ENCODE measurements at regions not wholly inside any gene's neighbourhood (a gene's known extent, or its start where the extent isn't known, plus 50 kb on each side); places are given as distances from the start of the nearest gene placed in this dataset.
"Not testable (repeated sequence)": the region's sequence is repeated elsewhere in the genome, so short reads cannot be mapped to it uniquely, and the experiment has no call there.

DNA sequence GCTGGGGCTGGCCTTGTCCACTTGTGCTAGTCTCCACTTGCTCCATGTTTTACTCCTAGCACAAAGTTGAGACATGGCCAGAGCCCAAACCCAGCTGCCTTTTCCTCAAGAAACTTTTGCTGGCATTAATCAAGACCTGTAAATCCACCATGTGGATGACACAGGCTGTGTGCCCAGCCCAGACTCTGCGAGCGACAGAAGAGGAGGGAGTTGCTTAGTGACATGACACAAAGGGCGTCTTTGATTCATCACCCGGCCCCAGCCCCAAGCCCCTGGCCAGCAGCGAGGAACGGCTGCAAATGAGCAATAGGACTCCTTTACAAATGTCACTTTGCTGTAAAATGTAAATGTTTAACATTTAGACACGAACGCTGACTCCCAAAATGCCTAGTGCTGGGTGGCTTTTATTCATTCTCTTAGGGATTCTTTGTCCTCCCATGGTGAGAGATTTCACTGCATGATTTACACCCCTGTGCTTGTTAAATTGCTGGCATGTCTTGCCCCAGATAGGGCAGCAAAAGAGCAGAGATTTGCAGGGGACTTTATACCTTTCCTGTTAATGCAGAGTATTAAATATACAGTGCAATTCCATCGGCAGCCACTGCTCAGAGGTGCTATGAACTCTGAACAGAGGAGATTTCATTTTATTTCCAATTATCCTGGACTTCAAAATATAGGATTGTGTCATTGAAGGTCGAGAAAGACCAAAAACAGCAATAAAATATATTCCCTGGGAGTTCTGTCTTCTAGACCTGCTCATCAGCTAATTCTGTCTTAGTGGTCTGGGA lies 263.6 kb upstream of the NCAM1 start:
- peak in 10 of 11 donors; percentile 11 to 51 (median 28) for DNase-seq (ENCODE audit: extremely low read depth in 1 of 11, low read depth in 9 of 11, low spot score in 4 of 11)

DNA sequence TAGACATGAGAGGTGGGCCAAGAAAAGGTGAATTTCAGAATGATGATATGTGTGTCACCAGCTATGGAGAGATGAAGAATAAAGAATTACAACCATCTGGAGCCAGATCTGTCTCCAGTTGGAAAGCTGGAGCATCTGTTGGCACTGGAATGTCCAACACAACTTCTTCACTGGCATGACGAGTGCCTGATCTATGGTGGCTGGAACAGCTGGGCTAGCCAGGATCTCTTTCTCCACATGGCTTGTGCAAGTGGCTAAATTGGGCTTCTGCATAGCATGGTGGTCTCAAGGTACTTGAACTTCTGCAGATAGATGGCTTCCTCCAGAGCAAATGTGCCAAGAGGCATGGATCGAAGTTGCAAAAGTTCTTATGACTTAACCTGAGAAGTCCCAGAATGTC lies 256.1 kb upstream of the NCAM1 start:
- DNase-seq (ENCODE audit: extremely low read depth in 1 of 11, low read depth in 9 of 11, low spot score in 4 of 11) = no peak

DNA sequence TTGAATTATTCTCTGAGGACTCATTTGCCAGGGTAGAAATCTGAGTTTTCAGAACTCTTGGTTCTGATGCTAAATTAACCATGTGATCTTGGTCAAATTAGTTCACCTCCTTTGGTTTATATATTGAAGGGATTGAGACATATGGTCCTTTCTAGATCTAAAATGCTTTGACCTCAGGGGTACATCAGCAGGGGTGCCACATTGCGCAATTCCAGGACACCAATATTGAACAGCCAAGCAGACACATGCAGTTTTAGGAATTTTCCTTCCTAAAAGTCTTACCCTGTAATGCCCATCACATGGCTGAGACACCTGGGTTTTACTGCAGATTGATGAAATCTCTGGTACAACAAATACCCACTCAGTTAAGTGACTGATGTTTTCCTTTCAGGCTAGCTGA lies 254.4 kb upstream of the NCAM1 start:
- DNase-seq (ENCODE audit: extremely low read depth in 1 of 11, low read depth in 9 of 11, low spot score in 4 of 11) = no peak

DNA sequence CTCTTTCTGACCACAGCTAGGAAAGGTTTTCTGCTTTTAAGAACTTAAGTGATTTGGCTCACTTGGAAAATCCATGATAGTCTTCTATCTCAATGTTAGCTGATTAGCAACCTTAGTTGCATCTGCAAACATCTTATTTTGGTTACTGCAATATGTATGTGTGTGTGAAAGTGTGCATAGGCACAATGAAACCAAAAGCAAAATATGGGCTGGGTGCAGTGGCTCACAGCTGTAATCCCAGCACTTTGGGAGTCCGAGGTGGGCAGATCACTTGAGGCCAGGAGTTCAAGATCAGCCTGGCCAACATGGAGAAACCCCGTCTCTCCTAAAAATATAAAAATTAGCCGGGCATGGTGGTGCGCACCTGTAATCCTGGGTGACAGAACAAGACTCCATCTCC lies 246.9 kb upstream of the NCAM1 start:
- not testable (repeated sequence) for DNase-seq (ENCODE audit: extremely low read depth in 1 of 11, low read depth in 9 of 11, low spot score in 4 of 11)

DNA sequence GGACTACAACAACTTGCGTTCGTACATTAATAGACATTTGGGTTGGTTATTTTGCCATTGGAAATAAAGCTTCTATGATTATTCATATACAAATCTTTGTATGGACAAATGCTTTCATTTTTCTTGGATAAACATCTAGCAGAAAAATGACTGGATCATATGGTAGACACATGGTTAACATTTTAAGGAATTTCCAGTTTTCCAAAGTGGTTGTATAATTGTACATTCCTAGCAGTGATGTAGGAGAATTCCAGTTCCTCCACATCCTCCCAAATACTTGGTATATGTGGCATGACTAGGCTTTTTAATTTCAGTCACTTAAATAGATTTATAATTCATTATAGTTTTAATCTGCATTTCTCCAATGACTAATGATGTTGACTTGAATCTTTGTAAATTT lies 246.2 kb upstream of the NCAM1 start:
- no peak for DNase-seq (ENCODE audit: extremely low read depth in 1 of 11, low read depth in 9 of 11, low spot score in 4 of 11)

DNA sequence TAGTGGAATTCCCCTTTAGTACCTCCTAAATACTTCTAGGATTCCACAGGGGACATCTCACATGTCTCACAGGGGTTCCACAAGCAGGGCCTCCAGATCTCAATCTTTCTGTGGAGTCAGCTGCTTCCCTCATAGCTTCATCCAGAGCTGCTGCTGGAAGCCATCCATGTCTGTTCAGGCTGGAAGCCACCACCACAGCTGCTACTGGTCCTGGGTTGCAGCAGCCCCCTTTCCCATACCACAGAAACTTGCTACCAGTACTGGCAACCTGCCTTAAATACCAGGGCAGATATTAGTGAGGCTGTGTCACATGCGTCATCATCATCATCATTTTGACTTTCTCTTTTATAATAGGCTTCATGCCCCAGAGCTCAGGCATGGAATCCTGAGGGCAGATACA lies 242.7 kb upstream of the NCAM1 start:
- DNase-seq (ENCODE audit: extremely low read depth in 1 of 11, low read depth in 9 of 11, low spot score in 4 of 11) = no peak

DNA sequence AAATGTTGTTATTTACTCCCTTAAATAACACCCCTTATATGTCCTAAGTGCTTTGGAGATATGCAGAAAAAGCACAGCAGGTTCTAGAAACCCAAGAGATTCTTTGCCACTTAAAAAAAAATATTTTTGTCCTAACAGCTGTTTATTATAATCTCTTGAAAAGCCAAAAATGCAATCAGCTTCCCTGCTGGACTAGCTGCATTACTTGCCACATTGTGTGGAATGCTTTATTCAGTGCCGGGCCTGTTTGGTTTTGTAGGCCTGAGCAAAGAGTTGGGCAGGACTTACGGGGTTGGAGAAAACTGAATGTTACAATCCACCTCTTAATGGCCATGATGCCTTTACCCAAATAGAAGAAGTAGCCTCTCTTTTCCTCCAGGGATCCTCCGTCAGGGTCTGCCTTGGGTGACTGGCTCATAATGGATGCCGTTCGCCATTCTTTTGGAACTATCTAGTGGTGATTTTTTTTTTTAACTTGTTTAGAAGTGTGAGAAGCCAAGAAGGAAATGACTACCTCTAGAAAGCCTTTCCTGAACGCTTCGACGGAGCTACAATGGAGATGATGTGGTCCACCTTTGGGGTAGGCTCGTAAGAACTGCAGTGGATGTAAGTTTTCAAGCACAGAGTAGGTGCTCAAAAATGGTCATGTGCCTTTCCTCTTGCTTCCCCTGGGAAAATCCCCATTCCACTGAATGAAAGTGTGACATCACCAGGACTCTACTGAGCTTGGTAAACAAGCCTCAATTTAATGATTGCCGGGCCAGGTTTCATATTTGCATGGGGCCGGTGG lies 241.3 kb upstream of the NCAM1 start:
- no peak for DNase-seq (ENCODE audit: extremely low read depth in 1 of 11, low read depth in 9 of 11, low spot score in 4 of 11)

DNA sequence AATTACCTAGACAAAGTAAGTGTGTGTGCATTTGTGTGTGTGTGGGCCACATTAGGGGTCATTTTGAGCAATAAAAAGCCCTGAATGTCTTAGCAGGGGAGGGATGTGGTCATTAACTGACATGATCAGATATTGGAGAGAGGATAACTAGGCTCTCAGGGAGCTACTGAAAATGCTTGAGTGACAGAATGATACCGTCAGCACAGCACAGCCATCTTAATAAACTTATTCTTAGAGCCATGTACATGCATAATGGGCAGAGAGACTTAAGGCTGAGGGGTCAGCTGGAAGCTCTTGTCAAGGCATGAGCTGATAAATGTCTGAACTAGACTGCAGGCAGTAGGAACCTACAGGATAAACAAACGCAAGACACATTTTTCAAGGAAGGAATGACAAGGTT lies 239.1 kb upstream of the NCAM1 start:
- DNase-seq (ENCODE audit: extremely low read depth in 1 of 11, low read depth in 9 of 11, low spot score in 4 of 11) = no peak

DNA sequence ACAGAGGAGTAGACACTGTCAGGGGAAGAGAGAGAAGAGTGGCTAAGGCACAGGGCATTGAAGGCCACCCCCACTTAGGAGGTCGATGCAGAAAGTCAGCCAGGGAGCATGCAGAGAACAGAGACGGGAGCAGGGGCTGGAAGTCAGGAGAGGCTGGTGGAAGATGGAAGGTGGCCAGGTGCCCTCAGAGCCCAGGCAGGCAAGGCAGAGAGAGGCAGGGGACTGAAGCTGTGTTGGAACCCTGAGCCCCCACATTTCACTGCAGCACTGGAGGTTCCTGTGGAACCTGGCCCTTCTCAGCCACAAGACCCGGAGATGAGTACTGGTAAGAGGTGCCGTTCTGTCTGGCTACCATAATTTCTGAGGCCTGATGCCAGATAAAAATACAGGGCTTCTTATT lies 238.3 kb upstream of the NCAM1 start:
- DNase-seq (ENCODE audit: extremely low read depth in 1 of 11, low read depth in 9 of 11, low spot score in 4 of 11) = no peak

DNA sequence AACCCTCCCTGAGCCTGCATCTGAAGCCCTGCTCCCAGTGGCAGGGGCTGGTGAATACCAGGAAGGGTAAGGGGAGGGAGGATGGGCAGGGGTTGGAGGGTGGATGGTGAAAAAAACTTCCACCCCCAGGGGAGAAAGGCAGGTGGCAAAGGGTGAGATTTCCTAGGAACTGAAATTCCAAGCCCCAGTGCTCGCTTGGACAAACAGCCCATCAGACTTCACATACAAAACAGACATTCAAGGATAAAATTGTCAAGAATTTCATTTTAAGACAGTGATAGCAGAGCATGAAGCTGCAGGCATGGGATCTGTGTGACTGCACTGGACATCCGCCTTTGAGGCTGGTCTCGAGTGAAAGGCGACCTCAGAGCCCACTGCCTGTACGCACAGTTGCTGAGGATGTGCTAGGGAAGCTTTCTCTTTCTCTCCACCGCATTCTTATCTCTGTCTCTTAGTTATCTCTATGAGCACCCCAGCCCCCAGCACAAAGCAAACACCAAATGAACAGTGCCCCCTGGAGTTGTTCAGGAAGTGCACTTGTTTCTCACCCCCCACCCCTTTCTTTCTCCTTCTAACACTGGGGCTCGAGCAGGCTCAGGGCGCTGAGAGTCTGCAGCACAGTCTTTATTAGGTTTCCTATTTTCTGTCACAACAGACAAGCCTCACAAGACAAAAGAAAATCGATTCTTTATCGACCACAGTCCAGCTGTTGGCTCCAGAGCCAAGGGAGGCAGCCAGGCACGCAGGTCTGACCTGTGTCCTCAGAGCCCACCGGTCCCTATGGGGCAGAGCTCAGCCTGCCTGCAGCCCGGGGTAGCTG lies 237.3 kb upstream of the NCAM1 start:
- no peak for DNase-seq (ENCODE audit: extremely low read depth in 1 of 11, low read depth in 9 of 11, low spot score in 4 of 11)

DNA sequence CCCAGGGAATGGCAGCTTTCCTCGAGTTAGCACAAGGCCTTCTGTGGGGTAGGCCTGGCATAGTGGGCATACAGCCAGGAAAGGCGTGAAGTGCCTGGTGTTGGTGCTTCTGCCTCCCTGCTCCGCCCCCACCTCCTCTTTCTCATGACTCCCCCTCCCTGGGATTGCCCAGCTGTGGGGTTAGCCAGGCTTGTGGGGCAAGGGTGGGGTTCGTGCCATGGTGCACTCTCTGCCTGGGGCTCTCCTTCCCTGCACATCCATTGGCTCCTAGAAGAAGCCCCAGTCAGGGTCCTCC lies 236.8 kb upstream of the NCAM1 start:
- no peak for DNase-seq (ENCODE audit: extremely low read depth in 1 of 11, low read depth in 9 of 11, low spot score in 4 of 11)

DNA sequence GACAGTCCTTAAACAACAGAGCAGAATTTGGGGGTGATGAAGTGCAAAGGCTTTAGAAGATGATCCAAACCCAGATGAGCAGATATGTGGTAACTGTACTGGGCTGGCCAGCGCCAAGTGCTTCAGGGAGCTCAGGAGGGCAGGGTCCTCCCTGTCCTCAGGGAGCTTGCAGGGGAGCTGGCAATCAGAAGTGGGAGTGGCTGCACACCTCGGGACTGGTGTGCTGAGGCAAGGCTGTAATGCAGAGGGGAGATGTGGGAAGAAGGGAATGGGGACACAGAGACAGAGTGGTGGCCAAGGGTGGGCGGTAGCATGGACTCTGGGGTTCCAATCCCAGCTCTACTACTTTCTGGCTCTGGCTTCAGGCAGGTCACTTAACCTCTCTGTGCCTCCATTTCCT lies 235.6 kb upstream of the NCAM1 start:
- DNase-seq (ENCODE audit: extremely low read depth in 1 of 11, low read depth in 9 of 11, low spot score in 4 of 11) = no peak

DNA sequence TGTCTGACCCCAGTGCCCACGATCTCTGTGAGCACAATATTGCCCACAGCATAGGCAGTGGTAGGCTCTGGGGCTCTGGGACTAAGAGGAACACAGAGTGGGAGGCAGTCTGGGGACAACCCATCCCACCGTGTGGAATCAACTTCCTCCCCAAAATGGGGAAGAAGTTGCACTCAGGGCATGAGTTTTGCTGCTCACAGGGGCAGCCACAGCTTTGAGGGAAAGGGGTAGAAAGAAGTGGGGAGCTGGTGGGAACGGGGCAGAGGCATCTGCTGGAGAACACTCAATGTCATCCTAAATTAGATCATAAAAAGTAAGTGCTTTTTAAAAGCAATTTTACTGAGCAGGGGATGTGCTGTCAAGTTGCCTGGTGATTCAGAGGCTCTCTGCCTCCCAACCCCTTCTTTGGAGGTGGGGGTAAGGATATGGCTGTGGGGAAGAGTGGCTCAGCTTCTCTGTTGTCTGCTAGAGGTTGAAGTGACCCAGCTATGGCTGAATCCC lies 233.8 kb upstream of the NCAM1 start:
- DNase-seq (ENCODE audit: extremely low read depth in 1 of 11, low read depth in 9 of 11, low spot score in 4 of 11) = no peak

DNA sequence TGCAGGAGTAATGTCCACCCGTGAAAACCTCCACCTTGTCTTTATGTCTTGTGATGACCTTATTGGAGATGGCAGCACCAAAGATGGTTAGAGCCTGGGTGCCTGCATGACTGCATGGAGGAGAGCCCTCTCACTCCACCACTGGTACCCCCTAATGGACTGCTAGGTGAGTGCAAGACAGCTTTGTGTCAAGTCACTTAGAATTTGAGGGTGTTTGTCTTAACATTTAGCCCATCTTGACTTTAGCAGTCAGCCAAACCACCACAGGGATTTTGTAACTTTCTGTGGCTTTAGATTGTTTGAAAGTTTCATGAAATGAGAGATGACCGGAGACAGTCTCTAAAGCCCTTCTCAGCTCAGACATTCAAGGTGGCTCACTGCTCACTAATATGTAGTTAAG lies 232.9 kb upstream of the NCAM1 start:
- no peak for DNase-seq (ENCODE audit: extremely low read depth in 1 of 11, low read depth in 9 of 11, low spot score in 4 of 11)

DNA sequence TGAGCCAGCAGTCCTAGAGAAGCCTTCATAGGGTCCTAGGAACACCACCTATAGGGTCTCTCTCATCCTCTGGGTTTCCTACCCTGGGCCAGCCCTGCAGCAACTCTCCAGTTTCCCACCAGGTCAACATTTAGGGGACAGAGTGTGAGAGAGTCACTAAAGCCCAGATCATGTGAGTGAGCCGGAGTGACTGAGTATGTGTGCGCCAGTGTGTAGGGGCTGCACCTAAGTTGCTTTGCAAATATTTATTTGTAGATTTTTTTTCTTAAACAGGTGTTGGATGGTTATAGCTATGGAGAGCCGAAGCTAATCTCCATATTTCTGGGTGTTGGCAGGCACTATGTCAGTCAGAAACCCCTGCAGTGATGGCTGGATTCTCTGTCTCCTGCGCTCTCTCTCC lies 232.5 kb upstream of the NCAM1 start:
- DNase-seq (ENCODE audit: extremely low read depth in 1 of 11, low read depth in 9 of 11, low spot score in 4 of 11) = no peak

DNA sequence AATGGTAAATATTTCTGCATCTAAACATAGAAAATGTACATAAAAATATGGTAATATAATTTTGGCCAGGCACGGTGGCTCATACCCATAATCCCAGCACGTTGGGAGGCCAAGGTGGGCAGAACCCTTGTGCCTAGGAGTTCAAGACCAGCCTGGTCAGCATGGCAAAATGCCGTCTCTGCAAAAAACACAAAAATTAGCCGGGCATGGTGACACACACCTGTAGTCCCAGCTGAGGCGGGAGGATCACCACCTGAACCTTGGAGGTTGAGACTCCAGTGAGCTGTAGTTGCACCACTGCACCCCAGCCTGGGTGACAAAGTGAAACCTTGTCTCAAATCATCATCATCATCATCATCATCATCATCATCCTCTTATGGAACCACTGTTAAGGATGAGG lies 230.6 kb upstream of the NCAM1 start:
- no peak for DNase-seq (ENCODE audit: extremely low read depth in 1 of 11, low read depth in 9 of 11, low spot score in 4 of 11)

DNA sequence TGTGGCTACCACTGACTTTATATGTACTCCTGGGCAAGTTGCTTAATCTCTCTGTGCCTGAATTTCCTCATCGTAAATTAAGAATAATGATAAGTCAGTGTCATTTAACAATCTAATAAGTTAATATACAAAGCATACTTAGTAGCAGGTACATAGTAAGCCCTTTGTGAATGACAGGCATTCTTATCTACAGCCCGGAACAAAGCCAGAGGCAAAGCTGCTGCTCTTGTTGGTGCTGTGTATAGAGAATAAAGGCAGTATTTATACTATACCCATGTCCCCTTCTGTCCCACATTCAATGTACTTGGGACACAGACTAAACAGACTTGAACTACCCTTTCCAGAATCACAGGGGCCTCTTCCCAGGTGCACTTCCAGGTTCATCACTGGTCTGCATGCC lies 229.7 kb upstream of the NCAM1 start:
- DNase-seq (ENCODE audit: extremely low read depth in 1 of 11, low read depth in 9 of 11, low spot score in 4 of 11) = no peak

DNA sequence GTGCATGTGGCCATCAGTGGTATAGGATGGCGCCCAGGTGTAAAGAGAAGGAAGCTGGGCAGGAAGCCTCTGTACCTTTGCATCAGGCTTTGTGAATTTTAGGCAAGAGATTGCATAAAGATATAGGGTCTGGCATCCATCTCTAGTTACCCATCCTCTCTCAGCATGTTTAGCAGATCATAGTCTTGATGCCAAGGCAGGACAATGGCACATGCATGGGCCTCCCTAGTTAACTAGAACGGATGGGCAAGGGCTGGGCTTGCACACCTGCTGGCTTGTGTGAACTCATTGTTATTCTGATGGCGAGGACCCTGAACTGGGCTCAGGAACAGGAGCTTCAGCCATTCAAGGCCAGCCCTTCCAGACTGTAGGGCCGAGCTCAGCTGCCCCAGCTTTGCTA lies 229.2 kb upstream of the NCAM1 start:
- DNase-seq (ENCODE audit: extremely low read depth in 1 of 11, low read depth in 9 of 11, low spot score in 4 of 11) = no peak

DNA sequence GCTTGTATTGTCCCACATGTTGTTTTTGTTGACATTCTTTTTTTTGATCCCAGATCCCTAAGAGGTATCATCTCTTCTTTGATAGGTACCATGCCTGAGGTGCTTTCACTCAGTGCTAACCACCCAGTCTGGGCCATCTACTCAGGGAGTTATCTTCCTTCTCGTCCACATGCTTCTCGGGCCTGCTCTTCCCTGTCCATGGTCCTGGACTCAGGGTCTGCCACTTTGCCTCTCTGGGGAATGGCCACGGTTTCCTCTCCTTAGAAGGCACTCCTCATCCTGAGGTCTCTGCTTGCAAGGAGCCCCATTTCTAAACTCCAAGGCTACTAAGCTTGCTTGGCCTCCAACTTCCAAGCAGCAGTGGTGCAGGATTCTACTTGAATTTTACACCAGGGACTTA lies 227.0 kb upstream of the NCAM1 start:
- DNase-seq (ENCODE audit: extremely low read depth in 1 of 11, low read depth in 9 of 11, low spot score in 4 of 11) = peak in 10 of 11 donors; percentile 36 to 69 (median 61)

DNA sequence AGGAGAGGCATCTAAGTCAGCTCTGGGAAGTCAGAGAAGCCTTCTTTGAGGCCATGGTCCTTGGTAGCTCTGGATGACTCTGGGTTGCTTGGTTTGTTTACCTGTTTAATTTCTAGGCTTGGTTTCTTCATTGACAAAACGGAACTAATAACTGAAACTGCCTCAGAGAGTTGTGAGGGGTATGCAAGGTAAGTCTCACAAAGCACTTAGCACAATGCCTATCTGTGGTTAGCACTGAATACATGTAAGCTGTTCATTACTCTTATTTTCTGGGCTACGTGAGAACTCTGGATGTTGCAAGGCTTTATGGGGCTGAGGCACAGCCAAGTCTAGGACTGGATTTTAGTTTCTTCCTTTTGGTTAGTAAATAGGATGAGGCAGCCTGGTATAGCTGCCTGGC lies 225.8 kb upstream of the NCAM1 start:
- DNase-seq (ENCODE audit: extremely low read depth in 1 of 11, low read depth in 9 of 11, low spot score in 4 of 11) = no peak
